Spleen (tissue), 11 donors: ENCODE measurements at regions not wholly inside any gene's neighbourhood (a gene's known extent, or its start where the extent isn't known, plus 50 kb on each side); places are given as distances from the start of the nearest gene placed in this dataset.

ENCODE experiments used
- DNase-seq: peaks from one replicate; pipeline ENCODE4 v3.0.0-alpha.2; 2020
- H3K27ac ChIP-seq, 8 donors: fragments of 200-600 bp; sonication (generic) in 7 of 8; 1 replicate in 4 of 8; 2 replicates in 4 of 8; pipeline versions ENCODE4 v1.5.0 to v1.8.0; 2016 to 2021; ENCODE audit warnings: inconsistent platforms in 4 of 8, mild to moderate bottlenecking in 4 of 8, moderate library complexity in 1 of 8
- H3K27me3 ChIP-seq, 7 donors: fragments of 200-600 bp; sonication (generic) in 6 of 7; replicated peaks in 1 of 7; 1 replicate in 4 of 7; 2 replicates in 3 of 7; pipeline versions ENCODE4 v1.5.0 to v1.8.0; 2016 to 2021; ENCODE audit warnings: inconsistent platforms in 3 of 7, mild to moderate bottlenecking in 1 of 7
- H3K36me3 ChIP-seq, 6 donors: fragments of 200-600 bp; sonication (generic) in 5 of 6; 1 replicate in 4 of 6; 2 replicates in 2 of 6; pipeline versions ENCODE4 v1.5.0 to v1.8.0; 2016 to 2021; ENCODE audit warnings: inconsistent platforms in 2 of 6
- H3K4me1 ChIP-seq, 6 donors: fragments of 200-600 bp; sonication (generic) in 5 of 6; 1 replicate in 3 of 6; 2 replicates in 3 of 6; pipeline versions ENCODE4 v1.5.0 to v1.8.0; 2016 to 2021; ENCODE audit warnings: inconsistent platforms in 3 of 6
- H3K4me3 ChIP-seq, 8 donors: fragments of 200-600 bp; sonication (generic) in 7 of 8; 1 replicate in 4 of 8; 2 replicates in 4 of 8; pipeline versions ENCODE4 v1.5.0 to v1.8.0; 2016 to 2021; ENCODE audit warnings: inconsistent platforms in 4 of 8, mild to moderate bottlenecking in 4 of 8, moderate library complexity in 2 of 8
- H3K9me3 ChIP-seq, 8 donors: fragments of 200-600 bp; sonication (generic) in 7 of 8; 1 replicate in 4 of 8; 2 replicates in 4 of 8; pipeline versions ENCODE4 v1.5.0 to v1.8.0; 2016 to 2021; ENCODE audit warnings: inconsistent platforms in 4 of 8
- CTCF ChIP-seq, 11 experiments: fragments of 200-600 bp in 7 of 11; fragments of 450-650 bp in 4 of 11; sonication (generic) in 4 of 11; IDR thresholded peaks in 8 of 11; conservative IDR thresholded peaks in 3 of 11; 1 replicate in 7 of 11; 2 replicates in 4 of 11; pipeline versions ENCODE4 v1.4.0 to v1.8.0; 2016 to 2021; ENCODE audit warnings: antibody characterized with exemption in 11 of 11, inconsistent platforms in 4 of 11, mild to moderate bottlenecking in 1 of 11
- POLR2A ChIP-seq, 3 donors: fragments of 450-650 bp; IDR thresholded peaks; one replicate each; pipeline ENCODE4 v1.5.1; 2017; ENCODE audit warnings: antibody characterized with exemption in 3 of 3, mild to moderate bottlenecking in 1 of 3
- POLR2AphosphoS5 ChIP-seq, 3 donors: sonication (generic); formaldehyde crosslinking; IDR thresholded peaks; one replicate each; pipeline ENCODE4 v1.5.1; 2017; ENCODE audit warnings: antibody characterized with exemption in 3 of 3
- WGBS, 5 donors: extraction: QIAGEN DNeasy Blood & Tissue Kit in 3 of 5; methylation state at CpG; one replicate each; pipeline versions ENCODE4 v1.1.5 to v1.1.7; 2013 to 2018; 5-methylcytosine and 5-hydroxymethylcytosine counted together
- intact Hi-C: fragments of 100-400 bp; cut with DNase I; formaldehyde crosslinking; loops from one replicate; pipeline ENCODE4 v1.15.0; 2023; ENCODE audit warnings: low total_unique reads
- donor health status: healthy with polysubstance abuse.
- donor health status: DM: no; HTN: no; CAD: no; lungs with moderate emphysema.
- donor health status: DM: no; HTN: no; CAD: no.
- donor health status: Bipolar disorder and iron deficiency.
- donor health status: healthy.
- donor health status: DM: no; HTN: no; CAD: no.
- donor health status: DM: yes; HTN: yes; CAD: no.

GRCh38 chr2:175621821-175622220, 380.2 kb downstream of the LNPK start:
- TF ChIP-seq POLR2AphosphoS5 (IDR thresholded peaks at IDR 0.05) (no peak), POLR2A (IDR thresholded peaks at IDR 0.05) (no peak), CTCF (IDR thresholded peaks at IDR 0.05 in 8 of 11, conservative IDR thresholded peaks at IDR 0.05 in 3 of 11) (no peak)
- no peak for DNase-seq
- no peak overlapping the region for H3K4me3 ChIP-seq
- no peaks in the 10 kb centered on the region for H3K4me1 ChIP-seq
- peaks cover 0 to 5% (median 0%) of the 10 kb centered on the region in 7 donors for H3K27me3 ChIP-seq
- WGBS, 5 donors: 76 to 96% (median 87%) methylated on average over 2 of the region's 2 CpGs
- no peaks in the 10 kb centered on the region for H3K36me3 ChIP-seq
- intact Hi-C loops: no loop called here
- no peaks in the 10 kb centered on the region for H3K9me3 ChIP-seq
- H3K27ac ChIP-seq: no peak overlapping the region

- TF ChIP-seq POLR2A (IDR thresholded peaks at IDR 0.05) (no peak), POLR2AphosphoS5 (IDR thresholded peaks at IDR 0.05) (no peak), CTCF (IDR thresholded peaks at IDR 0.05 in 8 of 11, conservative IDR thresholded peaks at IDR 0.05 in 3 of 11) (no peak)
- 60 to 78% (median 73%) methylated on average over 2 of the region's 2 CpGs for WGBS, 5 donors
- Histone ChIP-seq H3K36me3 (no peaks in the 10 kb centered on the region), H3K4me1 (no peaks in the 10 kb centered on the region), H3K27me3 (peaks cover 0 to 5% (median 0%) of the 10 kb centered on the region in 7 donors), H3K27ac (no peak overlapping the region), H3K9me3 (no peaks in the 10 kb centered on the region), H3K4me3 (no peak overlapping the region)
- no peak for DNase-seq
- intact Hi-C loops: no loop called here
Measured at GRCh38 chr2:175620106-175620505, 382.0 kb downstream of the LNPK start.

GRCh38 chr2:175619179-175620045, 382.7 kb downstream of the LNPK start:
- intact Hi-C loops: no loop called here
- Histone ChIP-seq H3K27ac (no peak overlapping the region), H3K4me1 (no peaks in the 10 kb centered on the region), H3K4me3 (no peak overlapping the region), H3K9me3 (no peaks in the 10 kb centered on the region), H3K36me3 (no peaks in the 10 kb centered on the region), H3K27me3 (peaks cover 0 to 5% (median 0%) of the 10 kb centered on the region in 7 donors)
- TF ChIP-seq CTCF (IDR thresholded peaks at IDR 0.05 in 8 of 11, conservative IDR thresholded peaks at IDR 0.05 in 3 of 11) (no peak), POLR2AphosphoS5 (IDR thresholded peaks at IDR 0.05) (no peak), POLR2A (IDR thresholded peaks at IDR 0.05) (no peak)
- no peak for DNase-seq
- 73 to 88% (median 80%) methylated on average over 2 of the region's 2 CpGs for WGBS, 5 donors

GRCh38 chr2:175612280-175612679, 389.8 kb downstream of the LNPK start:
- Histone ChIP-seq H3K36me3 (no peaks in the 10 kb centered on the region), H3K9me3 (no peaks in the 10 kb centered on the region), H3K4me3 (no peak overlapping the region), H3K4me1 (no peaks in the 10 kb centered on the region), H3K27me3 (peaks cover 0 to 9% (median 0%) of the 10 kb centered on the region in 7 donors), H3K27ac (no peak overlapping the region)
- DNase-seq: no peak
- TF ChIP-seq POLR2AphosphoS5 (IDR thresholded peaks at IDR 0.05) (no peak), CTCF (IDR thresholded peaks at IDR 0.05 in 8 of 11, conservative IDR thresholded peaks at IDR 0.05 in 3 of 11) (no peak), POLR2A (IDR thresholded peaks at IDR 0.05) (no peak)
- intact Hi-C loops: no loop called here
- 47 to 78% (median 58%) methylated on average over 6 of the region's 6 CpGs for WGBS, 5 donors
